ENCODE measurements at regions not wholly inside any gene's neighbourhood (a gene's known extent, or its start where the extent isn't known, plus 50 kb on each side); places are given as distances from the start of the nearest gene placed in this dataset.

- Mint-ChIP-seq H3K27ac (no peak overlapping the region), H3K36me3 (no peaks in the 10 kb centered on the region), H3K27me3 (ENCODE audit: low read depth in 2 of 2) (no peaks in the 10 kb centered on the region), H3K4me3 (no peak overlapping the region), H3K4me1 (no peaks in the 10 kb centered on the region), H3K9me3 (peaks cover 7 to 16% of the 10 kb centered on the region in 2 donors)
- Histone ChIP-seq H3K36me3 (ENCODE audit: control insufficient read depth, insufficient read depth, low read length) (no peaks in the 10 kb centered on the region), H3K4me3 (ENCODE audit: low read length) (no peak overlapping the region), H3K27me3 (ENCODE audit: control insufficient read depth, insufficient read depth, low read length) (no peaks in the 10 kb centered on the region), H3K4me1 (ENCODE audit: control insufficient read depth, insufficient read depth, low read length) (no peaks in the 10 kb centered on the region), H3K27ac (ENCODE audit: low read length) (no peak overlapping the region), H3K9me3 (ENCODE audit: control insufficient read depth, insufficient read depth, low read length) (no peaks in the 10 kb centered on the region)
- intact Hi-C loops (cut with micrococcal nuclease) = no loop called here
- no peak for TF ChIP-seq CTCF (IDR thresholded peaks at IDR 0.05)
- WGBS (ENCODE audit: insufficient coverage) = 83% methylated on average over 1 of the region's 1 CpG
- DNase-seq (no peak), ATAC-seq (no peak)
These were observed 278.0 kb upstream of the NUDT12 start for GRCh38 chr5:103840600-103840999.

GRCh38 chr5:103834216-103834615, 271.6 kb upstream of the NUDT12 start:
- ATAC-seq = no peak
- no peaks in the 10 kb centered on the region for H3K36me3 ChIP-seq (ENCODE audit: control insufficient read depth, insufficient read depth, low read length)
- no peak overlapping the region for H3K4me3 ChIP-seq (ENCODE audit: low read length)
- no peaks in the 10 kb centered on the region for H3K4me1 ChIP-seq (ENCODE audit: control insufficient read depth, insufficient read depth, low read length)
- intact Hi-C loops (cut with micrococcal nuclease) = no loop called here
- H3K27me3 ChIP-seq (ENCODE audit: control insufficient read depth, insufficient read depth, low read length) = no peaks in the 10 kb centered on the region
- H3K27me3 Mint-ChIP-seq (ENCODE audit: low read depth in 2 of 2) = no peaks in the 10 kb centered on the region
- 50% methylated on average over 1 of the region's 1 CpG for WGBS (ENCODE audit: insufficient coverage)
- H3K36me3 Mint-ChIP-seq = no peaks in the 10 kb centered on the region
- H3K9me3 Mint-ChIP-seq = peaks cover 4 to 14% of the 10 kb centered on the region in 2 donors
- H3K4me3 Mint-ChIP-seq = no peak overlapping the region
- TF ChIP-seq CTCF (IDR thresholded peaks at IDR 0.05) = no peak
- DNase-seq = no peak
- no peaks in the 10 kb centered on the region for H3K4me1 Mint-ChIP-seq
- H3K9me3 ChIP-seq (ENCODE audit: control insufficient read depth, insufficient read depth, low read length) = no peaks in the 10 kb centered on the region
- no peak overlapping the region for H3K27ac Mint-ChIP-seq
- H3K27ac ChIP-seq (ENCODE audit: low read length) = no peak overlapping the region

GRCh38 chr5:103829585-103829984, 267.0 kb upstream of the NUDT12 start:
- ATAC-seq (no peak), DNase-seq (no peak)
- no peaks in the 10 kb centered on the region for H3K36me3 ChIP-seq (ENCODE audit: control insufficient read depth, insufficient read depth, low read length)
- Mint-ChIP-seq H3K9me3 (peaks cover 9 to 20% of the 10 kb centered on the region in 2 donors), H3K27me3 (ENCODE audit: low read depth in 2 of 2) (no peaks in the 10 kb centered on the region), H3K4me1 (no peaks in the 10 kb centered on the region), H3K36me3 (peaks cover 6% of the 10 kb centered on the region), H3K4me3 (no peak overlapping the region), H3K27ac (no peak overlapping the region)
- H3K4me1 ChIP-seq (ENCODE audit: control insufficient read depth, insufficient read depth, low read length) = no peaks in the 10 kb centered on the region
- no peak for TF ChIP-seq CTCF (IDR thresholded peaks at IDR 0.05)
- H3K27ac ChIP-seq (ENCODE audit: low read length) = no peak overlapping the region
- H3K9me3 ChIP-seq (ENCODE audit: control insufficient read depth, insufficient read depth, low read length) = no peaks in the 10 kb centered on the region
- intact Hi-C loops (cut with micrococcal nuclease) = no loop called here
- 68% methylated on average over 6 of the region's 7 CpGs for WGBS (ENCODE audit: insufficient coverage)
- no peak overlapping the region for H3K4me3 ChIP-seq (ENCODE audit: low read length)
- no peaks in the 10 kb centered on the region for H3K27me3 ChIP-seq (ENCODE audit: control insufficient read depth, insufficient read depth, low read length)

- H3K4me1 Mint-ChIP-seq = no peaks in the 10 kb centered on the region
- DNase-seq (no peak), ATAC-seq (no peak)
- no peaks in the 10 kb centered on the region for H3K4me1 ChIP-seq (ENCODE audit: control insufficient read depth, insufficient read depth, low read length)
- H3K27me3 ChIP-seq (ENCODE audit: control insufficient read depth, insufficient read depth, low read length) = no peaks in the 10 kb centered on the region
- no peak overlapping the region for H3K27ac ChIP-seq (ENCODE audit: low read length)
- H3K9me3 ChIP-seq (ENCODE audit: control insufficient read depth, insufficient read depth, low read length) = no peaks in the 10 kb centered on the region
- intact Hi-C loops (cut with micrococcal nuclease) = no loop called here
- peaks cover 6% of the 10 kb centered on the region for H3K36me3 Mint-ChIP-seq
- WGBS (ENCODE audit: insufficient coverage) = 79% methylated on average over 3 of the region's 4 CpGs
- H3K4me3 ChIP-seq (ENCODE audit: low read length) = no peak overlapping the region
- no peaks in the 10 kb centered on the region for H3K36me3 ChIP-seq (ENCODE audit: control insufficient read depth, insufficient read depth, low read length)
- no peak overlapping the region for H3K4me3 Mint-ChIP-seq
- peaks cover 10 to 16% of the 10 kb centered on the region in 2 donors for H3K9me3 Mint-ChIP-seq
- H3K27ac Mint-ChIP-seq = no peak overlapping the region
- H3K27me3 Mint-ChIP-seq (ENCODE audit: low read depth in 2 of 2) = no peaks in the 10 kb centered on the region
- TF ChIP-seq CTCF (IDR thresholded peaks at IDR 0.05) = no peak
These were observed 265.4 kb upstream of the NUDT12 start for GRCh38 chr5:103827976-103828375.

Measured in natural killer cell (primary cell).